ENCODE measurements at regions not wholly inside any gene's neighbourhood (a gene's known extent, or its start where the extent isn't known, plus 50 kb on each side); places are given as distances from the start of the nearest gene placed in this dataset.

DNA sequence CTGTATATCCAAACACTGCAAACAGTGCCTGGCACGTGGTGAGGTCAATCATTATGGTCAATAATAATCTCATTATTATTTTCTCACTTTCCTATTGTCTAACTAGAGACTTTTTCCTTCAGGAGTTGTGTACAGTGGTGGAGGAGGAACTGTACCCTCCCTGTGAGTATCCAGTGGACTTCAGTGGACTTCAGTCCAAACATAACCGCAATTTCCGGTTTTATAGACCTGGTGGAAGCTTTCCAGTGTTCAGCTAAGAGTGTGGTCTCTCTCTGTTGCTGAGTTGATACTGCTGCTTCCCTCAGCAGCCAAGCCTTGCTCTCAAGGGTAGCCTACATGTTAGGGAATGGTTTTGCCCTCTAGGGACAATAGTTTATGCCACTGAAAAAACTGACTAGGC, 447.1 kb downstream of the TMEM182 start:
- TF ChIP-seq POLR2A (IDR thresholded peaks at IDR 0.05; ENCODE audit: low read depth) (no peak), CTCF (IDR thresholded peaks at IDR 0.05) (no peak)
